M059J (cell line): ENCODE measurements at regions not wholly inside any gene's neighbourhood (a gene's known extent, or its start where the extent isn't known, plus 50 kb on each side); places are given as distances from the start of the nearest gene placed in this dataset.
"Not testable (repeated sequence)": the region's sequence is repeated elsewhere in the genome, so short reads cannot be mapped to it uniquely, and the experiment has no call there.

Experiments used
- DNase-seq: peaks from one replicate; pipeline ENCODE4 v3.0.0-alpha.2; 2012; ENCODE audit warnings: low read depth

DNA sequence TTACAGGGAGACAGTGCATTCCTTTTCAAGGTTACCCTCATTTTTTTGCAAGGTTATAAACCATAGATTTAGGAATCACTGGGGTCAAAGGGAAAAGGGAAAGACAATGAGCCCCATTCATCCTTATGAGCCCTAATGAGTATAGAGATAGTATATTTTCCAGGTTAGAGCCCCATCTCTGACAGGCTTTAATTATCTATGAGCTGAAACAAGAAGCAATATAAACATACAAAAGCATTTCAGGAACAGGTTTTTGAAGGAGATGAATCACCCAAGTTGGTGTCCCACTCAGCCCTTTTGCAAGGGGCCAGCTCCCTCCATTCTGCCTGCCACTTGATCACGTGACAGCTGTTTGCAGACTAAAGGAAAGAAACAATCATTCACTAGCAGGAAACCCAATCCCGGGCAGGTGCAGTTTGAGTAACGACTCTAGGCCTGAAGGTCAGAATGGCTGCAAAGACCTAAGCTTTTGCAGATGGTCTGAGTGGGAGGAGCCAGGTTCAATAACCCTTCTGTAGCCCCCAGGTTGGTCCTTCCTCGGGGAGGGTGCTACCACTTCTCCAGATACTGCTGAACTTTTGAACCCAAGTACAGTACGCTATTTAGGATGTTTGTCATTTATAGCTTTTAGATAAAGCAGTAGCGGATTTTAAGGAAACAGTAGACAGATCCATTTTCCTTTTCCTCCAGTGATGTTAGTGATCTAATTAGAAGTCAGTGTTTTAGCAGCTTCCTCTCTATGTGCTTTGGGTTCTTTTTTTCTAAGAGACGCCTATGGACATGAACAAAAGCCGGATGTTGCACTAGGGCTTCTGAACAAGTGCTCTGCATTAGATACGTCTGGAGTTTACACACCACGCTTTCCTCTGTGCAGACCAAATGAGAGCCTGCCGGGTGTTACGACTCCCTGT, 253.2 kb downstream of the SOX4 start:
- no peak for DNase-seq

GRCh38 chr6:21847711-21848480, 254.3 kb downstream of the SOX4 start:
- DNase-seq = no peak

GRCh38 chr6:21850691-21851090, 257.1 kb downstream of the SOX4 start:
- peak; percentile 31 for DNase-seq

- DNase-seq = no peak
Observed at GRCh38 chr6:21855811-21856455, 262.4 kb downstream of the SOX4 start.

DNA sequence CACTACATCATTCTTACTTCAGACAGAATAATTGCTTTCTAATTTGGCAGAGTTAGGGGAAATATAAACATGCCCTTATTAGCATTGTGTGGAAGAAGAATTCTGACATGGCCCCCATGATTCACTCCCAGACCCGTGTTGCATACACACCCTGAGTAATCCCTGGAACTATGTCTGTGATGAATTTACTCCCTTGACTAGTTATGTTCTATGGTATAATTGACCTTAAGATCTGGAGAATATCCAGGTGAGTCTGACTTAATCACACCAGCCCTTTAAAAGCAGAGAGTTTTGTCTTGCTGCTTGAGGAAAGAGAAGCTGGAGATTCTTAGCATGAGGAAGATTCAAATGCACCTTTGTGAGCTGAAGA, 262.9 kb downstream of the SOX4 start:
- peak; percentile 95 for DNase-seq

- DNase-seq = peak; percentile 48
Observed at GRCh38 chr6:21856844-21857243, 263.3 kb downstream of the SOX4 start.

DNA sequence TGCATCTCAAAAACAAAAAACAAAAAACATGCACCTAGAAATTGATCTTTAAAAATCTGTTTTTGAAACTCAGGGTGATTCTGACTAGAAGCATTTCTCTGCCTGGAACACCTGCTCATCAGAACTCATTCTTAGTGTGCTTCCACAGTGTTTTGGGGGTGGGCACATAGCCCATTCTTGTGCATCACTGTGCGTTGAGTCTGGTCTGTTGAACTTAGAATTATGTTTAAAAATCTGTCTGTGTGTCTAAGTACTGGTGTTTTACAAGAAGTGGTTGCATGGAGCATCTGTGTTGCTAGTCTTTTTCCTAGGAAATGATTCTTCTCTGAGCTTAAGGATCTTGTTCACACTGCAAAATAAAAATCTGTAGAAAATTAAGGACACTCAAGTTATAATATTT, 264.5 kb downstream of the SOX4 start:
- no peak for DNase-seq

- DNase-seq = no peak
Observed at GRCh38 chr6:21859193-21859735, 265.7 kb downstream of the SOX4 start.

- no peak for DNase-seq
Observed at GRCh38 chr6:21861942-21862341, 268.4 kb downstream of the SOX4 start.

GRCh38 chr6:21864206-21864605, 270.7 kb downstream of the SOX4 start:
- no peak for DNase-seq

DNA sequence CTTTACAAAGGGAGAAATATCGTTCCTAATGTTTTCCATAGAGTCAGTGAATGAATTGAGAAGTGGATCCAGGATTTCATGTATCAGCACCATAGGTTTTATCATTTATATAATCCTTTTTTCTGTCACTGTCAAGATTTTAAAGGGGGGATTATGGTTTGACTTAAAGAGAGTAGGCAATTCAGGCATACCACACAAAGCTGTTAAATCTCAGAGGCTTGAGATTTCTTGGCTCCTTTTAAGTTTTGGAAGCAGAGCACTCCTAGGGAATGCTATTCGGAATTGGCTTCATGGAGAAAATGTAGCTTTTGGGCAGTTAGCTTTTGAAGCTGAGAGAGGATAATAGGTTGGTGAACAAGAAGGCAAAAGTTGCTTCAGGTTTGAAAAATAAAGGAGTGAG, 274.7 kb downstream of the SOX4 start:
- DNase-seq = no peak

DNA sequence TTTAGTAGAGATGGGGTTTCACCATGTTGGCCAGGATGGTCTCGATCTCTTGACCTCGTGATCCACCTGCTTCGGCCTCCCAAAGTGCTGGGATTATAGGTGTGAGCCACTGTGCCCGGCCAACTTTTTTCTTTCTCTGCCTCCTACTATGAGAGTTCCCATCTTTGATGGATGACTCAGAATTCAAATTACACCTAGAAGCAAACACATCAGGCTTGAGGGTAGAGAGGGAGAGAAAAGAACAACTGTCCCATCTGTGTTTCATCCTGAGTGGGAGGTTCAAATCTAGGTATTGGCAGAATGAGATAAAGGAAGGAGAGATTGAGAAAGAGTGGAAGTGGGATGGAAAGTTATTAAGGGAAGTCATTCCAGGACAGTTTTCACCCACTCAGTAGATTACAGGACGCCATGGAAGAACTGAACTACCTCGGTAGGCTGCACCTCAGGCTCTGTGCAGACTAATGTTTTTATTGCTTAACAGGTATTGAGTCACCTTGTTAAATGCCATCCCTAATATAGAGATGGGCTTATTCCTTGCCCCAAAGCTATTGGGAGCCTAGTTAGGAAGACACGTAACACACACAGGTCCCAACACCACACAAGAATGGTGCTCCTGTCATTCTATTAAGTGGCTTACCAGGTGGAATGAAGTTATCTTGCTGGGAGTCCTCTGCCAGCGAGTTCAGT, 275.7 kb downstream of the SOX4 start:
- no peak for DNase-seq

DNA sequence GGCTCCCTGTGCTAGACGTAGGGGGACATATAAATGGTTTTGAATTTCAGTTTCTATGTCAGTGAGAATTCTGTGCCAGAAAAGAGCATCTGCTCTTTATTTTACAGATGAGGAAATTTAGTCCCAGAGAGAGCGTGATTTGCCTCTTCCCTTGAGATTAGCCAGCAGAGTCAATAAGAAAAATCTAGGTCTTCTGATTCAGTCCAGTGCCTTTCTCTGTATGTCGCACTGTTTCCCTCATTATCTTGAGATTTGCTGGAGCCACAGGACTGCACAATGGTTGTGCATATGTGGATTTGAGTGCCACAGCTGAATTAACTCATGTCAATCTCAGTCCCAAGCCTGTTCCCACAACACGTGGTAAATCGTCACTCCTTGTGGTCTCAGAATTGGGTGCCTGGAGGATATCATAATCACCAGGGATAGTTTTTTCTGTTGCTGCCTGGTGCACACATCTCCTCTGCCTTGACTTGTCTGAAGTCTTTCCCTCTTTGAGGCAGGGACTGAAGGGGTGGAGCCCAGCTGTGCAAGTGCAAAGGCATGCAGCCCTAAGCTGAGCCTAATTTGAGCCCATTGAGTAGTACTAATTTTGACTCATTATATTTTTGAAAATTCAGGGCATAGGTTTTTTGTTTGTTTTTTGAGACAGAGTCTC, 276.7 kb downstream of the SOX4 start:
- DNase-seq = no peak

DNA sequence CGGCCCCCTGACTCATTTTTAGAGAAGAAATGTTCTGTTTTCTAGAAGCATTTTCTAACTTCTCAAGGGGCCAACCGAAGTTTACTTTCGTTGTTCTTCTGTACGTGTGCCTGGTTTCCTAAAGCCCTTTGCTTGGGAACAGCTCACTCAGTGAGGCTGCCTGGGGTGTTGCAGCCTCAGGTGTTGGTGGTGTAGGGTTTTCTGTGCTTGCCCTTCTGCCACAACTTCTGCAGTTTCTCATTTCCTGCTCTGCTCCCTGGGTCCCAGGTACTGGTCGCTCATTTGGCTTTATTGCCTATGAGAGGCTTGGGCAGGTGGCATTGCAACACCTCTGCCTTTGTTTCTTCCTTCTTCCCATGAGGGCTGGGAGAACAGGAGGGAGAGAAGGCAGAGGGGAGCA, 278.3 kb downstream of the SOX4 start:
- no peak for DNase-seq

- DNase-seq = no peak
Observed at GRCh38 chr6:21872749-21873148, 279.2 kb downstream of the SOX4 start.

DNA sequence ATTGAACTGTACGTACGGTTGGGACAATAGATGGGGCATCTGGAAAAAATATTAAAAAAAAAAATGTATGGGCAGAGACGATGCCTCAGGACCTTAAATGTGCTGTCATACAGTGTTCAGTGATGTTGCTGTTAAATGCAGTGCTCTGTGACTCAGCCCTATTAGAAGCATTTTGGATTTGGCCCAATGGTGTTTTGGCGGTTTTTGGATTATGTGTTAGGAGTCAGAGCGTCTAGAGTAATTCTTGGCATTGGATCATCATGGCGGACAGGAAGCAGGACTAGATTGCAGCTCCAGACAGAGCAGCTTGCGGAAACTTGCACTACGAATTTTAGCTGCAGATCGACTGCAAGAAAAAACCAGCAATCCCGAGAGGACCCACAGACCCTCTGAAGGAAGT, 280.0 kb downstream of the SOX4 start:
- peak; percentile 99 for DNase-seq

GRCh38 chr6:21874372-21874771, 280.8 kb downstream of the SOX4 start:
- DNase-seq = peak; percentile 35

DNA sequence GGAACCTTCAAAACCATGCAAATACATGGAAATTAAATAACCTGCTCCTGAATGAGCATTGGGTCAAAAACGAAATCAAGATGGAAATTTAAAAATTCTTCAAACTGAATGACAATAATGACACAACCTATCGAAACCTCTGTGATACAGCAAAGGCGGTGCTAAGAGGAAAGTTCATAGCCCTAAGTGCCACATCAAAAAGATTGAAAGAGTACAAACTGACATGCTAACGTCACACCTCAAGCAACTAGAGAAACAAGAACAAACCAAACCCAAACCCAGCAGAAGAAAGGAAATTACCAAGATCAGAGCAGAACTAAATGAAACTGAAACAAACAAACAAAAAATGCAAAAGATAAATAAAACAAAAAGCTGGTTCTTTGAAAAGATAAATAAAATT, 283.5 kb downstream of the SOX4 start:
- not testable (repeated sequence) for DNase-seq

DNA sequence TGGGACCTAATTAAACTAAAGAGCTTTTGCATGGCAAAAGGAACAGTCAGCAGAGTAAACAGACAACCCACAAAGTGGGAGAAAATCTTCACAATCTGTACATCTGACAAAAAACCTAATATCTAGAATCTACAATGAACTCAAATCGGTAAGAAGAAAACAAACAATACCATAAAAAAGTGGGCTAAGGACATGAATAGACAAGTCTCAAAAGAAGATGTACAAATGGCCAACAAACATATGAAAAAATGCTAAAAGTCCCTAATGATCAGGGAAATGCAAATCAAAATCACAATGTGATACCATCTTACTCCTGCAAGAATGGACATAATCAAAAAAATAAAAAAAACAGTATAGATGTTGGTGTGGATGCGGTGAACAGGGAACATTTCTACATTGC, 286.7 kb downstream of the SOX4 start:
- DNase-seq = not testable (repeated sequence)

DNA sequence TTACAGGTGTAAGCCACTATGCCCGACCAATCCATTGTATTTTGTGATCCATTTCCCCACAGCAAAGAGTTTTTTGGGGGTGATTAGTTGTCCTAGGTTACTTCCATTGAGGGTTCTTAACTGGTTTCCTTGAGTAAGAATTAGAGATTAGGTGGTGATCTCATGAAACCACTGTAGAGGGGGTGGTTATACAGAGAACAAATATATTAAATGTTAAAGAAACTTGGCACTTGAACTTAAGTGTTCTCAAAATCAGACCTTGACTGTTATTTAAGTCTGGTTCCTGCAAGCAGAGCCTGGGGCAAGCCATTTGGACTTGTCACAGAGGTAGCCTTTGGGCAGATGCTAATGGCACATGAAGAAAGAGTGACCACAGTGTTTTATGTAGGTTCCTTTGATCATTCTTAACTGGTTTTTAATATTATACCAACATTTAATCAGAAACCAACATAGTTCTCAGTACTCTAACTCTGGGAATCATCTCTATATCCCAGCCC, 288.5 kb downstream of the SOX4 start:
- peak; percentile 51 for DNase-seq
